Colon (tissue), 2 donors: ENCODE measurements at regions not wholly inside any gene's neighbourhood (a gene's known extent, or its start where the extent isn't known, plus 50 kb on each side); places are given as distances from the start of the nearest gene placed in this dataset.

Experiments
- FAIRE-seq: peaks from 2 replicates; lab custom pipeline; 2012; peaks lifted over from hg19 to GRCh38; lab: Jason Lieb, UNC
- donor health status: control.
- donor health status: control.

- FAIRE-seq = no peak
Measured at GRCh38 chr6:166692723-166693302, 65.8 kb upstream of the RPS6KA2 start.

GRCh38 chr6:166691746-166692145 lies 64.7 kb upstream of the RPS6KA2 start:
- no peak for FAIRE-seq

GRCh38 chr6:166691199-166691598 lies 64.1 kb upstream of the RPS6KA2 start:
- no peak for FAIRE-seq

GRCh38 chr6:166689687-166690086 lies 62.6 kb upstream of the RPS6KA2 start:
- no peak for FAIRE-seq

- no peak for FAIRE-seq
Measured at GRCh38 chr6:166688901-166689300, 61.9 kb upstream of the RPS6KA2 start.

- FAIRE-seq = no peak
Measured at GRCh38 chr6:166687879-166688205, 60.8 kb upstream of the RPS6KA2 start.

GRCh38 chr6:166687070-166687878 lies 60.2 kb upstream of the RPS6KA2 start:
- FAIRE-seq = no peak

GRCh38 chr6:166686317-166686716 lies 59.3 kb upstream of the RPS6KA2 start:
- FAIRE-seq = no peak

- FAIRE-seq = no peak
Measured at GRCh38 chr6:166684866-166685265, 57.8 kb upstream of the RPS6KA2 start.

- FAIRE-seq = no peak
Measured at GRCh38 chr6:166684170-166684569, 57.1 kb upstream of the RPS6KA2 start.

GRCh38 chr6:166683477-166683876 lies 56.4 kb upstream of the RPS6KA2 start:
- FAIRE-seq = no peak

GRCh38 chr6:166679566-166679965 lies 52.5 kb upstream of the RPS6KA2 start:
- FAIRE-seq = no peak

- FAIRE-seq = no peak
Measured at GRCh38 chr6:166678426-166678825, 51.4 kb upstream of the RPS6KA2 start.

GRCh38 chr6:166677941-166678340 lies 50.9 kb upstream of the RPS6KA2 start:
- FAIRE-seq = no peak
